ENCODE measurements at regions not wholly inside any gene's neighbourhood (a gene's known extent, or its start where the extent isn't known, plus 50 kb on each side); places are given as distances from the start of the nearest gene placed in this dataset.

DNA sequence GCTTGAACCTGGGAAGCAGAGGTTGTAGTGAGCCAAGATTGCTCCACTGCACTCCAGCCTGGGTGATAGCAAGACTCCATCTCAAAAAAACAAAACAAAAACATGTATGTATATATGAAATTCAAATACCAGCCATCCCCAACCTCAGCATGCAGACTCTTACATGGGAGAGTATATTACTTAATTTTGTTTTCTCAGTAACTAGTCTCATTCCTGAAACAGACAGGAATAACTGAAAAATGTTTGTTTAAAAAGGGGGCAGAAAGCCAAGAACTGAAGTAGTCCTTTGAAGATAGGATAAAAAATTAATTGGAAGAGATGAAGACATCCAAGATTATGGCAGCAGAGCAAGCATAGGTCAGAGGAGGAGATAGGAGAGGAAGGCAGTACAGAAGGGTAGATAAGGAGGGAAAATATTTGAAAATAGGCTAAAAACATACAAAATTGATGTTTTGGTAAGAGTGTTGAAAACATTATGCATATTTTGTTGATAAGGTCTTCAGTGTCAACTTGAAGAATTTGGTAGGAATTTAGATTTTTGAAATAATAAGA lies 309.9 kb downstream of the MAT2B start:
- TF ChIP-seq CTCF (conservative IDR thresholded peaks at IDR 0.05): no peak

GRCh38 chr5:163821142-163821541 lies 315.7 kb downstream of the MAT2B start:
- H3K27ac ChIP-seq: no peak overlapping the region
- no peak for TF ChIP-seq CTCF (conservative IDR thresholded peaks at IDR 0.05)

More for the DNA sequence above, 309.9 kb downstream of the MAT2B start:
- no peak overlapping the region for H3K27ac ChIP-seq

DNA sequence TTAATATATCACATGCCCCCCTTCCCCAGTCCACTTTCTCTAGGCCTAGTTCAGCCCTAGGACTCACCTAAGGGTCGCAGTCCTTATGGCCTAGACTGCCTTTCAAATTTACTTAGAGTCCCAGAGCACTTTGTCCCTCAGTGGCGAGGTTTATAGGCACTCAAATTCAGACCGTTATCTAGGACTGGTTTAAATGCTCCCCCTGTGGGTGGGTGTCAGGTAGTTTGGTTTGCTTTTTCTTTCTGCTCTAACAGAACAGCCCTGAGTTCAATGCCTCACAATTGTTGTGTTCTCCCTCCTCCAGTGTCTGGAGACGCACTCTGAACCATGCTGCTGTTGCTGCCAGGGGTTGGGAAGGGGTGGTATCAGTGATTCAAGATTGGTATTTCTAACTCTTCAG lies 317.1 kb downstream of the MAT2B start:
- no peak overlapping the region for H3K27ac ChIP-seq
- TF ChIP-seq CTCF (conservative IDR thresholded peaks at IDR 0.05): no peak

DNA sequence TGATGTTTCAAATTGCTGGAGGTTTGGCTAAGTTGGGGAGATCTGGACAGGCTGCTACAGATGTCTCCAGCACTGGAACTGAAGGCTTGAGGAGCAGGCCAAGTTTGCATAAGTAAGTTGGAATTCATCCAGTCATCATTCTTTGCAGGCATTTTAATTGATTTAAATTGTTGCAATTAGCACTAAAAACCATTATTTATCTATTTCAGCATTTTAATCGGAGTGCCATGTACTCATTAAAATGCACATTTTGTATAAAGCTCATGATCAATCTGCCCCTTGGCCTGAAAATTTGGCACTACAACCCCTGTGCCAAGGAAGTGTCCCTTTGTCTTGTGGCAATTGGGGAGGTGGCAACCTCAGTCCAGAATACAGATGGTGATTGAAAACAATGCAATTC lies 320.2 kb downstream of the MAT2B start:
- TF ChIP-seq CTCF (conservative IDR thresholded peaks at IDR 0.05): no peak

DNA sequence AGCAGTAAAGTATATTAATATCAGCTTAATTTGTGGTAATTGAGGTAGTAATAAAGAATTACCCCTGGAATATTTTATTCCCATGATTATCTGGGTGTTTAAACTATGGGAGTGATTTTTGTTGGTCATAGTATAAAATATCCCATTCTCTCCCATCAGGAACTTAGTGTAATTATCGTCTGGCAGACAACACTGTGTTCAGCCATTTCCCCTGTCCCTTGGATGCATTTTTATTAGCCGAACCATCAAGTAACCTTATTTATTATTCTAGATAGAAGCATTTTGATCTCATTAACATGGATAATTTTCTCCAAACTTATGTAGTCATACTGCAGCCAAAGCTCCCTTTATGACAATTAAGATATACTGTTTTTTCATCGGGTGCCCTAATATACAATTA lies 320.8 kb downstream of the MAT2B start:
- no peak overlapping the region for H3K27ac ChIP-seq
- TF ChIP-seq CTCF (conservative IDR thresholded peaks at IDR 0.05): no peak

More for the DNA sequence above, 320.2 kb downstream of the MAT2B start:
- H3K27ac ChIP-seq: no peak overlapping the region

DNA sequence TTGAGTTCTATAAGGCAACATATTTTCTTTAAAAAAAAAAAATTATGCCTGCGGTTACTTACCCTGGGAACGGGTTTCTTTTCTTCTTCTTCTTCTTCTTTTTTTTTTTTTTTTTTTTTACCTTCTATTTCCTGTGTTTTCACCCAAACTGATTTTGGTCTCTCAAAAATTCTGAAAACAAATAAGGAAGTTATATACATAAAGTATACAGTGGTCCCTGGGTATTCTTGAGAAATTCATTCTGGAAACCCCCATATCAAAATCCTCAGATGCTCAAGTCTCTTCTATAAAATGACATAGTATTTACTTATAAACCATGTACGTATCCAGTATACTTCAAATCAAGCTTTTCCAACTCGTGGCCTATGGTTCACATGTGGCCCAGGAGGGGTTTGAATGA lies 326.7 kb downstream of the MAT2B start:
- H3K27ac ChIP-seq: no peak overlapping the region
- no peak for TF ChIP-seq CTCF (conservative IDR thresholded peaks at IDR 0.05)

- H3K27ac ChIP-seq: no peak overlapping the region
- no peak for TF ChIP-seq CTCF (conservative IDR thresholded peaks at IDR 0.05)
Observed at GRCh38 chr5:163838738-163839137, 333.3 kb downstream of the MAT2B start.
